COR-L47 (cell line): ENCODE measurements at regions not wholly inside any gene's neighbourhood (a gene's known extent, or its start where the extent isn't known, plus 50 kb on each side); places are given as distances from the start of the nearest gene placed in this dataset.

Source experiments
- DNase-seq: peaks from one replicate; lab custom pipeline; 2025; lab: John Stamatoyannopoulos, UW

DNA sequence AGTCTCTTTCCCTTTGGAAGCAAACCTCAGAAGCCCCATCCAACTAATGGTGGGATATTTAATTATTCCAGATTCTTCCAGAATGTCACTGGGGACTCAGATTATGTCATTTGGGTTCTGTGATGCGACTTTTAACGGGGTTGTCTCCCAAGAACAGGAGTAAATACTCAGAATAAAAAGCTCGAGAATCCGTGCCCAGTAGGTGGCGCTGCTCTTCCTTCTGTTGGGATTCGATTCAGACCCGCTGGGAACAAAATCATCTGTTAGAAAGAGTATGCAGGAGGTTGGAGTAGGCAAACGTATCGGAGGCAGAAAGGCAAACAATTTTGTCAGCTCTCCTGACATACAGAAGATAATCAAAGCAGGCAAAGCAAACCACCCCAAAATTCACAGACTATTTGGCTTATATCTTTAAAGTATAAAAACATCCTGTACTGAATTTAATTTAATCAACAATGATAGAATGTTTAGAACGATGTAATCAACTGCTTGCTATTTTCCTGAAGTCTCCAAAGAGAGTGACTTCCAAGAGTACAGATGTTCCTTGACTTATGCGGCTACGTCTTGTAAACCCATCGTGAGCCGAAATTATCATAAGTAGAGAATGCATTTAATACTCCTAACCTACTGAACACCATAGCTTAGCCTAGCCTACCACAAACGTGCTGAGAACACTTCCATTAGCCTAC is 169.8 kb upstream of the RAI14 start:
- DNase-seq, result peak; percentile 82

DNA sequence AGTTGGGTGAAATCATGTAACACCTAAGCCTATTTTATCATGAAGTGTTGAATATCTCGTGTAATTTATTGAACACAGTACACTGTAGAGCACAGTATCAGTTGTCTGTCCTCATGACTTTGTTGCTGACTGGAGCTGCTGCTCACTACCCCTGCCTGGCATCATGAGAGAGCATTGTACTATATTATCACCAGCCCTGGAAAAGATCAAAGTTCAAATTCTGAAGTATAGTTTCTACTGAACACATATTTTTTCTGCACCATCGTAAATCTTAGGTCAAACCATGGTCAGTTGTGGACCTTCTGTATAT is 169.3 kb upstream of the RAI14 start:
- no peak for DNase-seq

DNA sequence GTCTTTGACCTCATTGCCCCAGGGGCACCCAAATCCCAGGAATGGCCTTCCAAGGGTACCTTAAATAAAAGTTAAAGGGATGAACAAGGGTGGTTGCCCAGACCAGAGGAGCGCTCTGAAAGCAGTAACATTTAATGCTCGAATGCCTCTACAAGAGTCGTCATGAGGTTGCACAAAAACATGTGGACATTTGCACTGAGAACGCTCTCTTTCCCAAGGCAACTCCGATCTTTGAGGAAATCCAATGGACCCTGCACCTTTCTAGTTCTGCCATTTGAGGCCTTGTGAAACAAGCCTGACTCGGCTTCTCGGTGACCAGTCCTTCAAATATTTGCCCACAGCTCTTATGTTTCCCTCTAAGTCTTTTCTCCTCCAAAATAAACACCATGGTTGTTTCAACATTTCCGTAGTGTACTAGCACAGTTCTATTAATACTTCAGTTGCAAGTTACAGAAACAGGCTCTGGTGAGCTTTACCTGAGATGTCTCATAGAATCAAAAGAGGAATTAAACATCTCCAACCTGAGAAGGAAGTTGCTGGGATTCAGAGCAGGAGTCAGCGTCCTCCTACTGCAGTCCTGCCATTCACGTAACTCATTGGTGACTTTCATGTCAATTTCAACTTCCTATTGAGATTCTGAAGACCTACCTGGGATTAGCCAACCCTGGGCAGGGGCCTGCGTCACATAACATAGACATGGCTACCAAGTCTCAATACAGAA is 168.8 kb upstream of the RAI14 start:
- no peak for DNase-seq

DNA sequence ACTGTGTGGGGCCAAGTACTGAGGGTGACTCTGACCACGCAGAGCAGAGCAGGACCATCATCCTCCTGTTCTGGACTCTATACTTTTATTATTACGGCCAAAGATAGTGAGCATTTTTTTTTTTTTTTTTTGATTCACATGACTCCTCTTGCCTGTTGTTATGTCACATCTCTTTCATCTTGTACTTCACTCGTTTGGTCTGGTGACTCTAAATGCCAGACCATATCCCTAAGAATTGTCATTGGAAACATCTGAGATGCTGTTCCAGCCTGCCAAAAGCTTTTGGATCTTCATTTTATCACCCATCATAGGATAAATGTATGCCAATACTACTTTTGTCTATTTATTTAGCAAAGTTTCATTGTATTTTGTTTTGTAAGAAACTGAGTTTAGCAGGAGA is 168.2 kb upstream of the RAI14 start:
- DNase-seq, result no peak

DNA sequence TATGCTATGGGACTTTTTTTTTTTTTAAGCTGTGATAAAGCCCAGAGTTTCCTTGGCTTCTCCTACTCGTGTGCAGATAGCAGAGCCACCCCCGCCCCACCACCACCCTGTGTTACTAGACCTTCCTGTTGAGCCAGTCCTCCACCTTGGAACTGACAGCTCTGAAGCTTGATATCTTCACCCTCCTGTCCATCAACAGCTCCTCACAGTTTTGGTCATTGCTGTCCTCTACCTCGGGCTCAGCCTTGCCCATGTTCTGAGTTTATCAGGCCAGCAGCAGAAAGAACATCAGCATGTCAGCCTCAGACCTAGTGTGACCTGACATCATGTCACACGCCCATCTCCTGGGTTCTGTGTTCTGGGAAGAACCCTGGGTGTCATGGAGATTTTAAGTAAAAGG is 167.1 kb upstream of the RAI14 start:
- DNase-seq, result no peak

DNA sequence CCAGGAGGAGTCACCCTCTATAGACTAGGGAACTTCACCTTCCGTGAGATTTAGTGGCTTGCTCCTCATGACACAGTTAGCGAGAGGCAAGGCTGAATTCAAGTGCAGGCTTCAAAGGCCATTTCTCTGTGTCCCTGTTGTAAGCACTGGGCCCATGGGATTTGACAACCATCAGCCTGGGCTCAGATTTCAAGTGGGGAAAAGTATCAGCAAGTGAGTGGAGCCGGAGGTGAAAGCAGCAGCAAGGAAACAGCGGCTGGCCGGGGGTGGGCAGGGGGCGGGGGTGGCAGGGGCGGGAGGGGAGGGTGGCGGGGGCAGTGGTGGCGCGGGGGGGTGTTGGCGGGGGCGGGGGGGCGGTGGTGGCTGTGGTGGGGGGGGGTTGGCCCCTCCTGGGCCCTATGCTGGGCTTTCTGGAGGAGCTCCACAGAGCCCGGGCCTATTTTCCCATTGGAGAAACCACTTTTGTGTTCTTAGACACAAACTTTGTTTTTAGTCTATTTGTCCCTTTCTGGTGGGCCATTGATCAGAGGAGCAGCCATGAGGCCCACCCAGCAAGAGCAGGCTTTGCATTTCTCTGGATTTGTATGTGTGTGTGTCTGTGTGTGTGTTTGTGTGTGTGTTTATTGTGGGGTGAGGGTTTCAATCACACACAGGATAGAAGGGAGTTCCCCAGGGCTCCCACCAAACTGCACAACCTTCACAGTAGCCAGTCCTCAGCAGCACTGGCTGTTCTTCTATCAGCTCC is 165.4 kb upstream of the RAI14 start:
- DNase-seq, result no peak

DNA sequence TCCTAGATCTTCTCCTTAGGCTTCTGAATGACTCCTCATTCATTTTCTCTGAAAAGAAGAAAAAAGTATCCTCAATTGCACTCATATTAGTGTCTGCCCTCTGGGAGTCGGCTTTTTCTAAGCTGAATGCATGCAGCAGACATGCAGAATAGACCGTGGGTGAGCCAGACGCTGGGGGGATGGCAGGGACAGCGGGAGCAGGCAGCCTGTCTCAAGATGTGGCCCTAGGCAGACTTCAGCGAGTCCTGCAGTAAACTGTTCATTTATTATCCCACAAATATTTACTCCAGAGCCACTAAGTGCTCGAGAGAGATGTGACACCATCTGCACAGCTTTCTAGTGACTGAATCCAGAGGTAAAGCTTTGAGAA is 164.9 kb upstream of the RAI14 start:
- no peak for DNase-seq

DNA sequence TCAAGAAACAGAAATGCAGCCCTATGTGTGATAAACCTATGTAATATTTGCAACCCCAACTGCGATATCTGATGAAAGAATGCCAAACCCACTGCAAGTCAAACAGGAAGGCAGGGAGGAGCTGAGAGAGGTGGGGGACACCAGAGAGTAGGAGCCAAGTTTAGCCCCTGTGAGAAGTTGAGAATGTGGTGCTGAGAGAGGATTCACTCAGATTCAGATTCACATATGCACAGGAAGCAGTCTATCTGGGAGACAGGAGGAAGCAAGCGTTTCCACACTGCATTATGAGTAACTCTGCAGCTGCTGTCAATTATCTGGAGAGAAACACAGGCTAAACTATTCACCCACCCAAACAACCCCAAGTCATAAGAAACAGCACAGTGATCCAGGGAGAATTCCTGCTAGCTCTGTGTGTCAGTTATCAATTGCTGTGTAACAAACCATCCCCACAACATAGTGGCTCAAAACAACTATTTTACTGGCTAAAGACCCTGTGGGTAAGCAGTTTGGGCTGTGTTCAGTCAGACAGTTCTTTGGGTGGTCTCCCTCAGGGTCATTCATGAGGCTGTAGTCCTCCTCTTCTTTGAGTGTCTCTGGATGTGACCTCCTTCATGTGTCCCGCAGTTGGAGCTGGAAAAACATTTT is 161.9 kb upstream of the RAI14 start:
- no peak for DNase-seq

DNA sequence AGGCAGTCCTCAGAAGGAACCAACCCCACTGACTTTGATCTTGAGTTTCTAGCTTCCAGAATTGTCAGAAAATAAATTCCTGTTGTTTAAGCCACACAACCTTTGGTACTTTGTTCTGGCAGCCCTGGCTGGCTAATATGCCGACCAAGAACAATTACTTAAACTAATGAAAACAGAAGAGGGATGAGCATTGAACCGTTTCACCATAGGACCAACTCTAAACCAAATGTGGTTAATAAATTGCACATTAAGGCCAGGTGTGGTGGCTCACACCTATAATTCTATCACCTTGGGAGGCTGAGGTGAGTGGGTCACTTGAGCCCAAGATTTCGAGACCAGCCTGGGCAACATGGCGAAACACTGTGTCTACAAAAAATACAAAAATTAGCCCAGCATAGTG is 160.9 kb upstream of the RAI14 start:
- no peak for DNase-seq

DNA sequence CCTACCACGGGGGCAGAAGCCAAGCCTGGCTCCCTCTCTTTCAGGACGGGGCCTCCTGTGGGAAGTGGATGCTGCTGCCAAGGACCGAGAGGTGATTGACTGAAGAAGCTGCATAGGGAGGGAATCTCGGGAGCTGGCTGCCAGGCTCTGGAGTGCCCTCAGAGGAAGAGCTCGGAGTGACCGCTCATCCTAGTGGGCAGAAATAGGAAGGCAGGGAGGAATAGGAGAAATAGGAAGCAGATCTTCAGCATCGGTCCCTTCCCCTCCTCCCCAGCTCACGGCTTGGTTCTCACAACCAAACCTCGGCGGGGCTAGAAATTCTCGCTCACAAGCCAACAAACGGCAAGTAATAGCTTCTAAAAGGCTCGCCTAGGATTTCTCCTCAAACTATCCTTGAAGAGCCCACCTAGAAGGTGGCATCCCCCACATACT is 159.9 kb upstream of the RAI14 start:
- DNase-seq, result no peak

DNA sequence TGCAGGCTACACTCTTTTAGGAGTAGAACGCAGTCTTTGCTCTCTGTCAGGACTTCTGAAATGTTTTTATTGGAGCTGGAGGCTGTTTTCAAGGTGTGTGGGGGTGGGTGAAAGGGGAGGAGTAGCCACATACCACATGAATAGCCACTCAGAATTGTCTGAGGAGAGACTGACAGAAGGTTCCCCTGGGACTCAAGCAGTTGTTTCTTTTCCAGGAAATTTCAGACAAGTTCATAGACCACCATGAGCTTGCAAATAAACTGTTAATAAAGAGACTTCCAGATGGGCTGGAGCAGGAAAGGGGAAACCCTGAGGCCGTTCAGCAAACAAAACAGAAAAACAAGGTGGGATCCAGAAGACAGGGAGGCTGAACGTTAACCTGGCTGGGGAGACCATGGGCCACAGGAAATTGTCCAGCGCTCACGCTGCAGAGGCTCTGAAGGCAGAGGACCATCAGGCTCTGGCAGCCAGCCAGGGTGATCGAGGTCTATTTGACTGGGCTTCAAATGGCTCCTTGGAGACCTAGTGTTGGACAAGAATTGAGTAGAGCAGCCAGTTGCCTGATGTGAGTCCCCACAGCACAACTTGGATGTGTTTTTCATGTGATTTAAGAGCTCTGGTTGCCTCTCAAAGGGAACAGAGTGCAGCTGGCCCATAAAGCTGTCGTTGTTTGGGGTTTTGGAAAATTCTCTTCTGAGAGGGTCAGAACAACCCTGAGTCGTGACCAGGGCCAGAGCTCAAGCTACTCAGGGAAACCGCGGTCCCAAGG is 159.2 kb upstream of the RAI14 start:
- no peak for DNase-seq

DNA sequence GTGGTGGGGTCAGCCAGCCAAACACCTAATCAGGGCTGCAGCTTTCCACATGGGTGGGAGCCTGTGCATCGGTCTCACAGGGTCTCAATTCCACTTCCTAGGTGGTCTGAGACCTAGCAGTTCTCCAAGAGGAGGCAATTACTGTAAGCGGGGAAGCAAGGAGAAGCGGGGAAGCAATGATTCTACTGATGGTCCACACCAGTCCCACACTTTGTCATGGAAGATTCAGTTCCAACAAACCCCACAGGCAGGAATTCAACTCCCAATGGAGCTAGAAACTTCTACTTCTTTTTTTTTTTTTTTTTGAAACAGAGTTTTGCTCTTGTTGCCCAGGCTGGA is 158.7 kb upstream of the RAI14 start:
- no peak for DNase-seq

DNA sequence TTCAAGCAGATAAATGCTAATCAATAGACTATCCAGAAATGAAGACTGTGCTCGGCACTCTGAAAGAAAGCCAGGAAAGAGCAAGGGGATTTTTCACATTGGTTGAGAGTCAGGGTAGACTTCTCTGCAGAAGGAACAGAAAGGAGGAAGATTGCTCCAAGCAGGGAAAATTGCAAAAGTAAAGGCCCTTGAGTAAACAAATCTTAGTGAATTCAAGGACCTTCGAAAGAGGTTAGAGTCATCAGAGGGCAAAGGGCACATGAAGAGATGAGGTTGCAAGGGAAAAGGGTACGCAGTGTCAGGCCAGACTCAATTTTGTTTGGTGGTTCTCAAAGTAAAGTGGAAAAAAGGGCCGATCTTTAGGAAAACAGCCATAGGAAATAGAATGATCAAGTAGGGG is 157.6 kb upstream of the RAI14 start:
- DNase-seq, result no peak

DNA sequence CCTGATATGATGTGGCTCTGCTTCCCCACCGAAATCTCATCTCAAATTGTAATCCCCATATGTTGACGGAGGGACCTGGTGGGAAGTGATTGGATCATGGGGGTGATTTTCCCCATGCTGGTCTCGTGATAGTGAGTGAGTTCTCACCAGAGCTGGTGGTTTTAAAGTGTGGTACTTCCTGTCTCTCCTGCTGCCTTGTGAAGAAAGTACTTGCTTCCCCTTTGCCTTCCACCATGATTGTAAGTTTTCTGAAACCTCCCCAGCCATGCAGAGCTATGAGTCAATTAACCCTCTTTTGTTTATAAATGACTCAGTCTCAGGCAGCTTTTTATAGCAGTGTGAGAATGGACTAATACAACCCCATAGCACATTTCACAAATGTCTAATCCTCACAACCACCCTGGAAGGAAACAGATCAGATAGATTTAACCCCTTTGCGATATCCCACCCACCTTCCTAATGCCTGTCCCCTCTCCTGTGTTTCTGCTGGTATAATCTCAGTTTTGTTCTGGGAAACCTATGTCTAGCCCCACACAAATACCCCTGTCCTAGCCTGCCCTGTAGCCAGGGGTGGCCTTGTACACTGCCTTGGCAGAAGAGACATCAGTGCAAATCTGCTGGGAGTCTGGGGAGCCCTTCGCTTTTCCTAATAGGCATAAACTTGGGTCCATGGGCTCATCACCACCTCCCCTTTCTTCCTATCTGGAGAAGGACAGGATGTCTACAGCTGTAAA is 157.0 kb upstream of the RAI14 start:
- DNase-seq, result no peak

DNA sequence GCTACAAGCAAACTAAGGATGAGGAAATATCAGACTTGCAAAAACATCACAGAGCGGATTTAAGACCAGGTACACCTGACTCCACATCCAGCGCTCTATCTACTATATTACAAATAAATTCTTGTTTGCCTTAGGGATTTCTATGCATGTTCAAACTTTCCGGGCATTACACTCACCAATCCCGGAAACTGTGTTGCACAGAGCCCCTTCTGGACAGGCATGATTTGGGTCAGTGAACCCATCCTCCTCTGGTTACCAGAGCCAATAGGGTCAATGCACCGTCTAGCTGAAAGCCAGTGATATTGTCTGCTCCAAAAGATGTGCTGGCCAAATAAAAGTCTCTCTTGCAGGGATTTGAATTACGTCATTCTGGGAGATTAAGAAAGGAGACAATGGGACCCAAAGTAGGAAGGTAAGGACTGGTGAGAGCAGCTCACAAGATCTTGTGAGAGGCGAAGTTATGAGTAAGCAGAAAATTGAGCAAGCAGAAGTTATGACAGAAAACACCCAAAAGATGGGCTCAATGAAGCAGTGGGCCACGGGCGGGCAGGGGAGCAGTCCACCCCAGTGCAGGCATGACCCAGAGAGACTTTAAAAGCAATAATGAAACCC is 155.8 kb upstream of the RAI14 start:
- no peak for DNase-seq

DNA sequence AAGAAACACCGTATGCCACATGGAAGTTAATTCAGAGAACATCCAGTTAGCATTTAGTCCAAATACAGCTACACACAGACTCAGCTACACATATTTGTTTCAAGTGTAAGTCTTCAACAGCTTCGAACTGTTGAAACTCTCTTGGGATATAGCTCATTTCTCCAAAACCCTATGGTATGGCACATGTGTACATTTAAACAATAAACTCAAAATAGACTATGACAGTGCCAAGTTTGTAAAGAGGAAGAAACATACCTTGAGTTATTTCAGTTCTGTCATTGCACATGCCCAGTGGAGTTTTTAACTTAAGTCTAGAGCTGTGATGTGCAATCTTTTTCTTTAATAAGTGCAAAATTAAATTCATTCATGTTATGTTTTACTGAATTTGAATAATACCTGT is 155.1 kb upstream of the RAI14 start:
- DNase-seq, result no peak

DNA sequence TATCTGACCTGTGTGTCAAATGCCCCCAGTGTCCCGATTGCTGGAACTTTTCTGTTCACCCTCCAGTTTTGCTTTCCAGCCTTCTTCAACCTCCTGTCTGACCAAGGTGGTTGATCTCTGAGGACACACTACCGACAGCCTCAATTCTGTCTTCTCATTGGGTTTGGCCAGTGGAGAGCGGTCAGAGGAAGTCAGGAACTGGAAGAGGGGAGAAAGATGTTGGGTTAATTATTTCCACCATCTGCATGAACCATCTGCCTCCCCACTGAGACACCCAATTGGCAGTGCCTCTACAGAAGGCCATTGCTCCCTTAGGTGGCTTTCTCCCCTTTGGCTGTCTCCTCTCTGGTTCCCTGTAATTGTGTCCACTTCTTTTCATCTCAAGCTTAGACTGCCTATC is 154.3 kb upstream of the RAI14 start:
- no peak for DNase-seq

DNA sequence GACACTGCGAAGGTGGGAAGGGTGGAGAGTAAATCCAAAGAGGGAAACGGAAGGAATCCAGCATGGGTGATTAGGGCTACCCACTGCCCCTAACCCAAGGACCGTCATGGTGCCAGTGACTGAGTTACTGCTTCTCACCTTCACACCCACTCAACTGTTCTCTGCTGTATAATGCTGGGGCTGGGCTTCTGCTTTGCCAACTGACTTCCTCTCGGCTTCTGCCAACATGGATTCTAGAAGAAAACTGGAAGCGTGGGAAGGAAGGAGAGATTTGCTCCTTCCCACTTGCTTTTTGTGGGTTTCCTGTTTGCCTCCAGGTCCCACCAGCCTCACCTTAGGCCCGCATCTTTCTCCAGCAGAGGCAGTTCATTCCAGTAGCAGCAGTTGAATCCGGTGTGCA is 153.5 kb upstream of the RAI14 start:
- DNase-seq, result no peak

DNA sequence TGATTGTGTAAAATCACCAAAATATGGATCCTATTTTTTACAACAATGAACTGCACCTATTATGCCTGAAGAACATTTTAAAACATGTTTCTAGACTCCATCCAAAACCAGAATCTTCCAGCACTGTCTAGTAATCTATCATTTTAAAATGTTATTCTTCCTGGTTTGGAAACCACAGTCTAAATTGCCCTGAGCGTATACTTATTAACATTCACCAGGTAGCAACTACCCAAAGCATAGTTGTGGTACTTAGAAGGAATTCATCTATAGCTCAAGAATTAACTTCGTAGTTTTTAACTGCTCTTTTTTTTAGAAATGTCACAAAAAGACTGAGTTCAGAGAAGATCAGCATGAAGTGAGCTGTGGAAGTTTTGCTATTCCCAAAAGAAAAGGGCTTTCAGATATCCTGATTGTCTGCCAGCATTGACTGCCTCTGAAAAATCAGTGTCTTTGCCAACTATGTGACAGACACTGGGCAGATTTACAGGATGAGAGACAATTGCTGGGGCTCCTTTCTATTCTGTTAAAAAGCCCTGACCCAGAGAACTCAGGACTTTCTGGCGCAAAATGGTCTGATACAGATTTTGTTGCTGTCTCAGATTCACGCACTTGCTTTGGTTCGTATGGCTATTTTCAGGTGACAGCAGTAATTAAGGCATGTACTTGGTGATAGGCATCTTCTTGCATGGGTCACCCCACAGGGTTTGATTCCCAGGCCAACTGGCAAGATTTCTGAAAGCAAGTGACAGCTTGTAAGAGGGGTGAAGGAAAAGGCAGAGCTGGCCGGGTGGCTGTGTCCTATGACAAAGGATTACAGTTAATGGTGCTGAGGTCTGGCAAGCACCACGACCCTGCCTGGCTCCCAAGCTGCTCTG is 152.5 kb upstream of the RAI14 start:
- no peak for DNase-seq

DNA sequence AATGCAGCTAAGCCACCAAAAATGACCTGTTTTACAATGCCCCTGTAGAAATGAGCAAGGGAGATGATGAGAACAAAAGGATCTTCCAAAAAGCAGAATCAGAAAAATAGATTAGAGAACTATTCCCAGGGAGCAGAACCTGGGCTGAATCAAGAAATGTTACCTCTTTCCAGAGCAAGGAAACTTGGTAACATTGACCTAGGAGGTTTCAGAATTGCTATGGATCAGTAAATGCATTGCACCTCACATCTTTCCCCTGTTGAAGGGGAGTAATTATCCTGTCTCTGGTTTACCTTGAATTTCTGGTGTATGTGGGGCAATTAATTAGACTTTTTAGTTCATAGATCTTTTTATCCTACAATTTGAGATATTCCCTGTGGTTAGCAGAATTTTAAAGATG is 151.2 kb upstream of the RAI14 start:
- no peak for DNase-seq
